HK-2 (cell line): ENCODE measurements at regions not wholly inside any gene's neighbourhood (a gene's known extent, or its start where the extent isn't known, plus 50 kb on each side); places are given as distances from the start of the nearest gene placed in this dataset.

Source experiments
- DNase-seq: peaks from one replicate; pipeline ENCODE4 v3.0.0-alpha.2; 2018; ENCODE audit not compliant: unreplicated experiment

GRCh38 chr1:239212811-239213220, 173.6 kb upstream of the CHRM3 start:
- no peak for DNase-seq

DNA sequence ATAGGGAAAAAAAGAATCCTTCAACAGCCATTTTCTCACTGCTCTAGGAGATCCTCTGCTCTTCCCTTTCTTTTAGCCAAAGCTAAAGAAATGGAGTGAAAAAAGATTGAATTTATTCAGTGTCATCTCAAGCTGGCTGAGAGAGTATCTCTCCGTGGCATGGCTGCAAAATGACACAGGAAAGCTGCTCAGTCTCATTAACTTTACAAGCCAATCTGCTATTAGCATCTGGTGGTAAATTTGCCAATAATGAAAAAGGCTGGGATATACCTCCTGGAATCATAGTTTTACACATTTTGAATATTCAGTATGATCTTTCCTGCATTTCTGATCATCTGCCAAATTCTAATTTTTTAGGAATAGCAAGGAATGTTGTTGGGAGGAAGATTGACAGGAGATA, 176.8 kb upstream of the CHRM3 start:
- no peak for DNase-seq

DNA sequence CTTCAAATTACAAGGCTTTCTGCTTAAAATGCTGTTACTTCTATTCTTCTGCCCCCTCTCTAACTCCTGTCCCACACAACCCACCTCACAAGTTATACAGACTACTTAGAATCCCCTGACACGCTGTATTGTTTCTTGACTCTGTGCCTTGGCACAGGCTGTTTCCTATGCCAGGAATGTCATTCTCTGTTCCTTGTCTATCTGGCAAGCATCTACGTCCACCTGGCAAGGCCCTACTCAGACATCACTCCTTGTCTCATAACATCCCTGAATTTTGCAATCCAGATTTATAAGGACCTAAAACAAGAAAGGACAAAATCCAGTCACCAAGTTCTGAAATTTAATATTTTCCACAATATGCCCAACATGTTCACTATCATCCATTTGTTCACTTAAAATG, 182.0 kb upstream of the CHRM3 start:
- no peak for DNase-seq

DNA sequence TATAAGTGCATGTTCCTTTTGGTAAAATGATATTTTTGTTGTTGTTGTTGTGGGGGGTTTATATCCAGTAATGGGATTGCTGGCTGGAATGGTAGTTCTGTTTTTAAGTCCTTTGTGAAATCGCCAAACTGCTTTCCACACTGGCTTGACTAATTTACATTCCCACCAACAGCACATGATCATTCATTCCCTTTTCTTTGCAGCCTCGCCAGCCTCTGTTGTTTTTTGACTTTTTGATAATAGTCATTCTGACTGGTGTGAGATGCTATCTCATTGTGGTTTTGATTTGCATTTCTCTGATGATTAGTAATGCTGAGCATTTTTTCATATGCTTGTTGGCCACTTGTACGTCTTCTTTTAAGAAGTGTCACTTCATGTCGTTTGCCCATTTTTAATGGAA, 188.5 kb upstream of the CHRM3 start:
- DNase-seq = no peak

GRCh38 chr1:239189998-239190512, 196.3 kb upstream of the CHRM3 start:
- DNase-seq = no peak

- DNase-seq = no peak
Observed at GRCh38 chr1:239186487-239186886, 199.9 kb upstream of the CHRM3 start.

GRCh38 chr1:239185245-239185619, 201.1 kb upstream of the CHRM3 start:
- DNase-seq = no peak

- DNase-seq = no peak
Observed at GRCh38 chr1:239184561-239185244, 201.7 kb upstream of the CHRM3 start.

GRCh38 chr1:239178961-239179360, 207.4 kb upstream of the CHRM3 start:
- no peak for DNase-seq

- no peak for DNase-seq
Observed at GRCh38 chr1:239174880-239175279, 211.5 kb upstream of the CHRM3 start.

- no peak for DNase-seq
Observed at GRCh38 chr1:239170828-239171227, 215.5 kb upstream of the CHRM3 start.

DNA sequence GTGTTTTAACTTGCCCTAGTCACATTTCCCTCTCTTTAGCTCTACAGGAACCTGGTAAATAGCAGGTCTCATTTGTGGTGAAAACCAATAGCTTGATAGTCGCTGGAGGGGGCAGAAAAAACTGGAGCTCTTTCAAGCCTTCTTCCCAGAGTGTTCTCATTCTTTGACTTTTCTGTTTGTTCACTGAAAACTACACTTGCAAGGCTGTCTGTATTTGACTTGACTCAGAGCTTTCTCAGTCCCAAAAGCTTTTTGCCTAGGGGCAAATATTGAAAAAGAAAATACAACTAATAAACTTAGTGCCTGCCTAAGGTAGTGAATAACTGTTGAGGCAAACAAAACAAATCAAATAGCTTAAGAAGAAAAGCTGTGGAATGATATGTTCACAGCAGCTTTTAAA, 217.1 kb upstream of the CHRM3 start:
- no peak for DNase-seq

DNA sequence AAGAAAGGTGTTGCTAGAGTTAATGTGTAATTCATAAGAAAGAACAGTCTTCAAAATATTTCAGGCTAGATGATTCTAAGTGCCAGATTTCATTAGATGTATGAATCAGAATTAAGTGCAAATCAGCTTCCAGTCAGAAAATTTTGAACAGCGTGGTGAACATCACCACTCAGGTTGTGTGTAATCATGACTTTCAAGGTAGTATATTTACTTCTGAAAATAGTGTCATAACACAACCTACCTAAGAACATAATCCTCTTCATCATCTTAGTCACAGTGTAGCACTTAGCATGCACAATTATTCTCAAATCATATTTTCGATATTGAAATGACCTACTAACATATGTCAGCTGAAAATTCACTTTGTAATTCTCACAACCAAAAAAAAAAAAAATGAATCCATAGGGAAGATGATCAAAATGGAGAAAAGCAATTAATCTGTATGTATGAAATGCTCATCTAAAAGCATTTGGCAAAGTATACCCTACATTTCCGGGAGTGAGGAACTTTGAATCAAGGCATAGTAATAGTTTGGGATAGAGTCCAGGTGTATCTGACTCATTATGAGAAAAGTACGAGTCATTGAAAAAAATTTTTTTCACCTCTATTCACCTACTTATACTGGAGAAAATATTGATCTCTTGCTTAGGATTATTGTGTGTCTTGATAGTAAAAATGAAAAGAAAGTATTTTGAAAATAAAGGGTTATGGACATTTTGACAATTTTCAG, 221.8 kb upstream of the CHRM3 start:
- no peak for DNase-seq

DNA sequence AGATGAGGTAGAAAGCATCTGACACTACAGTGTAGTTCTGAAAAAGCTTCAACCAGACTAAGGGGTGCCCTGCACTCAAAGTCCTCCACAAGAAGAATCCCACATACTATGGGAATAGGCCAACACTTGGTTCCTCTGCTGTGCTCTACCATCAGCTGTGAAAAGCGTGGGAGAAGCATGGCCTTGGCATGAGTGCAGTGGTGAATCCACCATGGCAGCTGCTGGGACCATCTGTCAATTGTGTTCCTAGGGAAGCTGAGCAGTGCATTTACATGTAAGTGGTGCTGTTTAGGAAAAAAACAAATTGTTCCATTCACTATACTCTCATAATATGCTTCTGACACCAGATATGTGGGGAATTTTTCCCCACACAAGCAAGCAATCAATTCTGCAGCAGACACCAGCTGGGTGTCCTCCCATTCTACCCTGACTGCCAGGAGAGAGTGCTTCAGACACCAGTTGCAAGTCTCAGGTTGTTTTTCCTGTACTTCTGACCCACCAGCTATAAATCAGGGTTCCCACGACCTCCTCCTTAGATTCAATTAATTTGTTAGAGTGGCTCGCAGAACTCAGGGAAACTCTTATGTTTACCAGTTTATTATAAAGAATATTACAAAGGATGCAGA, 230.8 kb upstream of the CHRM3 start:
- no peak for DNase-seq

- DNase-seq = no peak
Observed at GRCh38 chr1:239151937-239152336, 234.4 kb upstream of the CHRM3 start.

DNA sequence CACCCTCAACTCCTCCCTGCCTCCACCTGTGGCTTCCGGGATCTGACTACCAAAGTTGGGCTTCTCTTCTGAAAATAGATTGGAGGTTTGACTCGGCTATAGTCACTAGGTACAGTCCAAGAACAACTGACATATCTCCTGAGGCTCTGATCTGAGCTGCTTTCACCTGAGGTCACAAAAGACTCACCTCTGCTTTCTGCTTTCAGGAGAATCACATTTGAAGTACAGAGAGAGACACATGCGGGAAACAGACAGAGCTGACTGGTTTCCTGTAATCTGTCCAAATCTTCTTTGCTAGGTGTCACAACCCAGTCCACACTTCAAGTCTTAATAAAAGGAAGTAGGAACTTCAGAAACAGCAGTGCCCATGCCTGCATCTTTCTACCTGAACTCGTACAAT, 245.4 kb upstream of the CHRM3 start:
- no peak for DNase-seq

DNA sequence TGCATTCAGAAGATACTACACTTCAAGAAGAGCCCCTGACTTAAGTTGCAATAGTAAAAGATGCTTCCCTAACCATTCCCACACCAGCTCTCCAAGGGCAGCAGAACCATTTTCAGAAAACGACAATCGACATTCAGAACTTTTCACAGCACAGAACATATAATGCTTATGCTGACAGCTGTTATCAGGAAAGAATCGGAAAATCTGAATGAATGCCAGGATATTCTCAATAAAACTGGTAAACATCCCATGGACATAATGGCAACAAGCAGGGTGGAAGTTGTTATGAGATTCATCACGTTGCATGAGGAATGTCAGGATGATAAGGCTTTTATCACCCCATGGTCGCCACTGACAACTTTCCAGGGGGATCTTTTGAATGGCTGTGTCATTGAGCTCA, 246.6 kb upstream of the CHRM3 start:
- no peak for DNase-seq

DNA sequence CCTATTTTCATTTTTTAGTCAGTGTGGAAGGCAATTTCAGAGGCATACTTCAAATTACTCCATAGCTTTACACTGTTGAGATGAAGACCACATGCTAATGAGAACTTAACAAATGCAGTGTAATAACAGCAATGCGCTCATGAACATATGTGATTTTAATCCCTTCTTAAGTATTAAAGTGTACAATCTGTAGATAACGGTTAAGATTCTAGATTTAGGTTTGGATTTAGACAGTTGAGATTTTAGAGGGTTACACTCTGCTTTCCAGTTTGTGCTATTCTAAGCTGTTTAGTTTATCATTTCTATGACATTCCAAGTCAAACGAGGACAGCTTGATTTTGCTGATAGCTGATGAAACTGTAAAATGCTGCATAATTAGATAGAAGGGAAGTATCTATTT, 257.8 kb upstream of the CHRM3 start:
- DNase-seq = no peak

DNA sequence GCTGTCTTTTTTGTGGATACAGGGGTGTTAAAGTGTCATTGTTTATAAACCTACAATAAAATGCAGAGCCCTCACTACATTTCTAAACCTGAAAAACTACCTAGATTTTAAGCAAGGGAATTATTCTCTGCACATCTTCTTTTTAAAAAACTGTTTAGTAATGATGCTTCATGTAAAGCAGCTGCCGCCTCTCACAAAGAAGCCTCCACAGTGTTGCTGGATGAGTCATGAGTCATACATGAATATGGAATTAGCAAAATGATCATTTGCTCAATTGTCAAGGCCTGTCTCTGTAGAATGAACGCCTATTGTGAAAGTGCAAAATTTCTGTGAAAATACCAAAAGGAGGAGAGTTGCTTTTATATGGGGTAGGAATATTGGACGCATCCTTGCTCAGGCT, 259.5 kb upstream of the CHRM3 start:
- DNase-seq = no peak

- no peak for DNase-seq
Observed at GRCh38 chr1:239125893-239126292, 260.5 kb upstream of the CHRM3 start.

- no peak for DNase-seq
Observed at GRCh38 chr1:239125027-239125426, 261.3 kb upstream of the CHRM3 start.

- DNase-seq = no peak
Observed at GRCh38 chr1:239123260-239123659, 263.1 kb upstream of the CHRM3 start.
